ENCODE measurements at regions not wholly inside any gene's neighbourhood (a gene's known extent, or its start where the extent isn't known, plus 50 kb on each side); places are given as distances from the start of the nearest gene placed in this dataset.
"Not testable (repeated sequence)": the region's sequence is repeated elsewhere in the genome, so short reads cannot be mapped to it uniquely, and the experiment has no call there.

- no peak for DNase-seq (ENCODE audit: low read depth)
Measured at GRCh38 chr11:81979448-81979847, 754.2 kb downstream of the FAM181B start.

GRCh38 chr11:81975261-81975900 lies 758.3 kb downstream of the FAM181B start:
- no peak for DNase-seq (ENCODE audit: low read depth)

GRCh38 chr11:81970886-81971285 lies 762.8 kb downstream of the FAM181B start:
- no peak for DNase-seq (ENCODE audit: low read depth)

GRCh38 chr11:81967242-81967641 lies 766.4 kb downstream of the FAM181B start:
- DNase-seq (ENCODE audit: low read depth): no peak

- no peak for DNase-seq (ENCODE audit: low read depth)
Measured at GRCh38 chr11:81966340-81966739, 767.3 kb downstream of the FAM181B start.

- DNase-seq (ENCODE audit: low read depth): no peak
Measured at GRCh38 chr11:81963018-81963417, 770.6 kb downstream of the FAM181B start.

GRCh38 chr11:81960443-81960842 lies 773.2 kb downstream of the FAM181B start:
- no peak for DNase-seq (ENCODE audit: low read depth)

GRCh38 chr11:81959341-81959740 lies 774.3 kb downstream of the FAM181B start:
- no peak for DNase-seq (ENCODE audit: low read depth)

GRCh38 chr11:81954301-81954700 lies 779.4 kb downstream of the FAM181B start:
- not testable (repeated sequence) for DNase-seq (ENCODE audit: low read depth)

- no peak for DNase-seq (ENCODE audit: low read depth)
Measured at GRCh38 chr11:81946831-81947230, 786.8 kb downstream of the FAM181B start.

GRCh38 chr11:81942646-81943045 lies 791.0 kb downstream of the FAM181B start:
- DNase-seq (ENCODE audit: low read depth): no peak

- DNase-seq (ENCODE audit: low read depth): no peak
Measured at GRCh38 chr11:81941998-81942397, 791.7 kb downstream of the FAM181B start.

- no peak for DNase-seq (ENCODE audit: low read depth)
Measured at GRCh38 chr11:81932303-81932702, 801.4 kb downstream of the FAM181B start.

- no peak for DNase-seq (ENCODE audit: low read depth)
Measured at GRCh38 chr11:81920205-81920604, 813.5 kb downstream of the FAM181B start.

GRCh38 chr11:81916451-81916850 lies 817.2 kb downstream of the FAM181B start:
- DNase-seq (ENCODE audit: low read depth): no peak

GRCh38 chr11:81915045-81915444 lies 818.6 kb downstream of the FAM181B start:
- no peak for DNase-seq (ENCODE audit: low read depth)

- DNase-seq (ENCODE audit: low read depth): no peak
Measured at GRCh38 chr11:81913793-81914192, 819.9 kb downstream of the FAM181B start.

GRCh38 chr11:81907996-81908395 lies 825.7 kb downstream of the FAM181B start:
- peak; percentile 1 for DNase-seq (ENCODE audit: low read depth)

GRCh38 chr11:81899156-81899555 lies 834.5 kb downstream of the FAM181B start:
- DNase-seq (ENCODE audit: low read depth): no peak

GRCh38 chr11:81897639-81898038 lies 836.0 kb downstream of the FAM181B start:
- no peak for DNase-seq (ENCODE audit: low read depth)

GRCh38 chr11:81895258-81895657 lies 838.4 kb downstream of the FAM181B start:
- DNase-seq (ENCODE audit: low read depth): no peak

- no peak for DNase-seq (ENCODE audit: low read depth)
Measured at GRCh38 chr11:81892770-81893635, 840.7 kb downstream of the FAM181B start.

GRCh38 chr11:81888391-81888790 lies 845.3 kb downstream of the FAM181B start:
- DNase-seq (ENCODE audit: low read depth): no peak

- no peak for DNase-seq (ENCODE audit: low read depth)
Measured at GRCh38 chr11:81887671-81888070, 846.0 kb downstream of the FAM181B start.

All from iris pigment epithelial cell (primary cell).